ENCODE measurements at regions not wholly inside any gene's neighbourhood (a gene's known extent, or its start where the extent isn't known, plus 50 kb on each side); places are given as distances from the start of the nearest gene placed in this dataset.

- H3K36me3 ChIP-seq (ENCODE audit: insufficient read depth, low read length): no peaks in the 10 kb centered on the region
- no peak overlapping the region for H3K9ac ChIP-seq (ENCODE audit: low read depth, low read length)
- H3K4me2 ChIP-seq (ENCODE audit: low read length): no peak overlapping the region
- H3K9me3 ChIP-seq (replicated peaks; ENCODE audit: low read length): no peaks in the 10 kb centered on the region
- H3K4me3 ChIP-seq (ENCODE audit: low read length): no peak overlapping the region
- H3K4me1 ChIP-seq (ENCODE audit: control insufficient read depth, insufficient read depth, low read length): no peaks in the 10 kb centered on the region
- H3K27me3 ChIP-seq (ENCODE audit: control insufficient read depth, insufficient read depth, low read length): no peaks in the 10 kb centered on the region
Observed at GRCh38 chr13:105937451-105937850, 598.0 kb downstream of the EFNB2 start.

GRCh38 chr13:105936816-105937215 lies 598.6 kb downstream of the EFNB2 start:
- Histone ChIP-seq H3K27me3 (ENCODE audit: control insufficient read depth, insufficient read depth, low read length) (no peaks in the 10 kb centered on the region), H3K4me1 (ENCODE audit: control insufficient read depth, insufficient read depth, low read length) (no peaks in the 10 kb centered on the region), H3K9me3 (replicated peaks; ENCODE audit: low read length) (no peaks in the 10 kb centered on the region), H3K4me3 (ENCODE audit: low read length) (no peak overlapping the region), H3K4me2 (ENCODE audit: low read length) (no peak overlapping the region), H3K9ac (ENCODE audit: low read depth, low read length) (no peak overlapping the region), H3K36me3 (ENCODE audit: insufficient read depth, low read length) (no peaks in the 10 kb centered on the region)

GRCh38 chr13:105929505-105929904 lies 606.0 kb downstream of the EFNB2 start:
- Histone ChIP-seq H3K9me3 (replicated peaks; ENCODE audit: low read length) (no peaks in the 10 kb centered on the region), H3K4me1 (ENCODE audit: control insufficient read depth, insufficient read depth, low read length) (no peaks in the 10 kb centered on the region), H3K27me3 (ENCODE audit: control insufficient read depth, insufficient read depth, low read length) (no peaks in the 10 kb centered on the region), H3K4me3 (ENCODE audit: low read length) (no peak overlapping the region), H3K4me2 (ENCODE audit: low read length) (no peak overlapping the region), H3K9ac (ENCODE audit: low read depth, low read length) (no peak overlapping the region), H3K36me3 (ENCODE audit: insufficient read depth, low read length) (no peaks in the 10 kb centered on the region)

- Histone ChIP-seq H3K4me1 (ENCODE audit: control insufficient read depth, insufficient read depth, low read length) (no peaks in the 10 kb centered on the region), H3K36me3 (ENCODE audit: insufficient read depth, low read length) (no peaks in the 10 kb centered on the region), H3K9ac (ENCODE audit: low read depth, low read length) (no peak overlapping the region), H3K4me3 (ENCODE audit: low read length) (no peak overlapping the region), H3K9me3 (replicated peaks; ENCODE audit: low read length) (no peaks in the 10 kb centered on the region), H3K27me3 (ENCODE audit: control insufficient read depth, insufficient read depth, low read length) (no peaks in the 10 kb centered on the region), H3K4me2 (ENCODE audit: low read length) (no peak overlapping the region)
Observed at GRCh38 chr13:105928901-105929300, 606.6 kb downstream of the EFNB2 start.

GRCh38 chr13:105928048-105928447 lies 607.4 kb downstream of the EFNB2 start:
- Histone ChIP-seq H3K4me1 (ENCODE audit: control insufficient read depth, insufficient read depth, low read length) (no peaks in the 10 kb centered on the region), H3K4me3 (ENCODE audit: low read length) (no peak overlapping the region), H3K9me3 (replicated peaks; ENCODE audit: low read length) (no peaks in the 10 kb centered on the region), H3K9ac (ENCODE audit: low read depth, low read length) (no peak overlapping the region), H3K36me3 (ENCODE audit: insufficient read depth, low read length) (no peaks in the 10 kb centered on the region), H3K27me3 (ENCODE audit: control insufficient read depth, insufficient read depth, low read length) (no peaks in the 10 kb centered on the region), H3K4me2 (ENCODE audit: low read length) (no peak overlapping the region)

GRCh38 chr13:105925496-105925895 lies 610.0 kb downstream of the EFNB2 start:
- no peak overlapping the region for H3K9ac ChIP-seq (ENCODE audit: low read depth, low read length)
- H3K36me3 ChIP-seq (ENCODE audit: insufficient read depth, low read length): no peaks in the 10 kb centered on the region
- peaks cover 5% of the 10 kb centered on the region for H3K4me1 ChIP-seq (ENCODE audit: control insufficient read depth, insufficient read depth, low read length)
- H3K9me3 ChIP-seq (replicated peaks; ENCODE audit: low read length): no peaks in the 10 kb centered on the region
- H3K4me2 ChIP-seq (ENCODE audit: low read length): no peak overlapping the region
- H3K27me3 ChIP-seq (ENCODE audit: control insufficient read depth, insufficient read depth, low read length): no peaks in the 10 kb centered on the region
- H3K4me3 ChIP-seq (ENCODE audit: low read length): no peak overlapping the region

- H3K9me3 ChIP-seq (replicated peaks; ENCODE audit: low read length): no peaks in the 10 kb centered on the region
- H3K9ac ChIP-seq (ENCODE audit: low read depth, low read length): no peak overlapping the region
- peaks cover 23% of the 10 kb centered on the region for H3K4me1 ChIP-seq (ENCODE audit: control insufficient read depth, insufficient read depth, low read length)
- no peak overlapping the region for H3K4me2 ChIP-seq (ENCODE audit: low read length)
- H3K4me3 ChIP-seq (ENCODE audit: low read length): no peak overlapping the region
- H3K27me3 ChIP-seq (ENCODE audit: control insufficient read depth, insufficient read depth, low read length): no peaks in the 10 kb centered on the region
- H3K36me3 ChIP-seq (ENCODE audit: insufficient read depth, low read length): no peaks in the 10 kb centered on the region
Observed at GRCh38 chr13:105921711-105922110, 613.8 kb downstream of the EFNB2 start.

GRCh38 chr13:105920370-105920769 lies 615.1 kb downstream of the EFNB2 start:
- Histone ChIP-seq H3K4me1 (ENCODE audit: control insufficient read depth, insufficient read depth, low read length) (peaks cover 23% of the 10 kb centered on the region), H3K9me3 (replicated peaks; ENCODE audit: low read length) (no peaks in the 10 kb centered on the region), H3K4me2 (ENCODE audit: low read length) (peak overlapping the region; percentile 65), H3K27me3 (ENCODE audit: control insufficient read depth, insufficient read depth, low read length) (no peaks in the 10 kb centered on the region), H3K4me3 (ENCODE audit: low read length) (no peak overlapping the region), H3K36me3 (ENCODE audit: insufficient read depth, low read length) (no peaks in the 10 kb centered on the region), H3K9ac (ENCODE audit: low read depth, low read length) (no peak overlapping the region)

GRCh38 chr13:105918842-105919741 lies 616.4 kb downstream of the EFNB2 start:
- H3K4me2 ChIP-seq (ENCODE audit: low read length): peak overlapping the region; percentile 42
- H3K4me1 ChIP-seq (ENCODE audit: control insufficient read depth, insufficient read depth, low read length): peaks cover 34% of the 10 kb centered on the region
- peak overlapping the region; percentile 1 for H3K4me3 ChIP-seq (ENCODE audit: low read length)
- no peak overlapping the region for H3K9ac ChIP-seq (ENCODE audit: low read depth, low read length)
- H3K27me3 ChIP-seq (ENCODE audit: control insufficient read depth, insufficient read depth, low read length): no peaks in the 10 kb centered on the region
- no peaks in the 10 kb centered on the region for H3K36me3 ChIP-seq (ENCODE audit: insufficient read depth, low read length)
- H3K9me3 ChIP-seq (replicated peaks; ENCODE audit: low read length): no peaks in the 10 kb centered on the region

- Histone ChIP-seq H3K9me3 (replicated peaks; ENCODE audit: low read length) (no peaks in the 10 kb centered on the region), H3K27me3 (ENCODE audit: control insufficient read depth, insufficient read depth, low read length) (no peaks in the 10 kb centered on the region), H3K36me3 (ENCODE audit: insufficient read depth, low read length) (no peaks in the 10 kb centered on the region), H3K9ac (ENCODE audit: low read depth, low read length) (peak overlapping the region; percentile 49), H3K4me2 (ENCODE audit: low read length) (peak overlapping the region; percentile 67), H3K4me1 (ENCODE audit: control insufficient read depth, insufficient read depth, low read length) (peaks cover 27% of the 10 kb centered on the region), H3K4me3 (ENCODE audit: low read length) (no peak overlapping the region)
Observed at GRCh38 chr13:105915146-105915850, 620.2 kb downstream of the EFNB2 start.

GRCh38 chr13:105914291-105915036 lies 621.0 kb downstream of the EFNB2 start:
- Histone ChIP-seq H3K4me1 (ENCODE audit: control insufficient read depth, insufficient read depth, low read length) (peaks cover 19% of the 10 kb centered on the region), H3K9me3 (replicated peaks; ENCODE audit: low read length) (no peaks in the 10 kb centered on the region), H3K4me2 (ENCODE audit: low read length) (peak overlapping the region; percentile 67), H3K4me3 (ENCODE audit: low read length) (peak overlapping the region; percentile 19), H3K36me3 (ENCODE audit: insufficient read depth, low read length) (no peaks in the 10 kb centered on the region), H3K9ac (ENCODE audit: low read depth, low read length) (peak overlapping the region; percentile 49), H3K27me3 (ENCODE audit: control insufficient read depth, insufficient read depth, low read length) (no peaks in the 10 kb centered on the region)

Data from skeletal muscle satellite cell (primary cell).